Uterus (tissue), 2 donors: ENCODE measurements at regions not wholly inside any gene's neighbourhood (a gene's known extent, or its start where the extent isn't known, plus 50 kb on each side); places are given as distances from the start of the nearest gene placed in this dataset.

Experiments used
- CTCF ChIP-seq, 4 experiments: fragments of 200-600 bp in 2 of 4; fragments of 450-650 bp in 2 of 4; sonication (generic) in 2 of 4; IDR thresholded peaks; one replicate each; pipeline ENCODE4 v1.5.1; 2016 to 2019; ENCODE audit warnings: antibody characterized with exemption in 4 of 4, mild to moderate bottlenecking in 2 of 4, moderate library complexity in 1 of 4
- POLR2A ChIP-seq, 2 donors: fragments of 450-650 bp; IDR thresholded peaks; one replicate each; pipeline ENCODE4 v1.6.1; 2016; ENCODE audit warnings: antibody characterized with exemption in 2 of 2, mild to moderate bottlenecking in 1 of 2, moderate library complexity in 1 of 2

GRCh38 chr15:91679447-91679846 lies 174.1 kb upstream of the SLCO3A1 start:
- TF ChIP-seq POLR2A (IDR thresholded peaks at IDR 0.05) = no peak
- TF ChIP-seq CTCF (IDR thresholded peaks at IDR 0.05) = no peak
